T-helper 22 cell (primary cell): ENCODE measurements at regions not wholly inside any gene's neighbourhood (a gene's known extent, or its start where the extent isn't known, plus 50 kb on each side); places are given as distances from the start of the nearest gene placed in this dataset.

Source experiments
- DNase-seq: peaks from one replicate; pipeline ENCODE4 v3.0.0-alpha.2; 2020; ENCODE audit warnings: low read depth

DNA sequence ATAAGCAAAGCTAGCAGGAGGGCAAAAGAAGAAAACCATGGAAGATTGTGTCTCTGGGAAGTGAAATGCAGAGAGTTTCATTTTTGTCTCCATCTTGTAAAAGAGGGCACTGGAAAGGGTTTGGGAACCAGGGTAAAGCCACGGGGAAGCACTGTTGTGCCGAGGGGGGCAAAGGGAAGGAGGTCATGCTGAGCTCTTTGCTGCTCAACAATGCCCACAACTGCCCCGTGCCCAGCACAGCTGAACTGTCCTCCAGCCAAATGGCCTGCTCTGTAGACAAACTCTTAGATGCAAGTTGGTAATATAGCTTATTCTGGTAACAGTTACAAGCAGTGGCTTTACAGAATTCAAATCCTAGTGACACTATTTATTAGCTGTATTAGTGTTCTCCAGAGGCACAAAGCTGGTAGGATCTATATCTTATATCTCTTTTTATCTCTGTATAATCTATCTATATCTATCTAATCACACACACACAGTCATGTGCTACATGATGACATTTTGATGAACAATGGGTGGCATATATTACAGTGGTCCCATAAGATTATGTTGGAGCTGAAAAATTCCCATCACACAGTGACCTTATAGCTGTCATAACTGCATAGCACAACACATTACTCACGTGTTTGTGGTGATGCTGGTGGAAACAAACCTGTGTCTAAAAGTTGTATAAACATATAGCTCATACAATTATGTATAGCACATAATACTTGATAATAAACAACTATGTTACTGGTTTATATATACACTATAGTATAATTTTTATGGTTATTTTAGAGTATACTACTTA, 203.4 kb upstream of the DDHD1 start:
- no peak for DNase-seq

DNA sequence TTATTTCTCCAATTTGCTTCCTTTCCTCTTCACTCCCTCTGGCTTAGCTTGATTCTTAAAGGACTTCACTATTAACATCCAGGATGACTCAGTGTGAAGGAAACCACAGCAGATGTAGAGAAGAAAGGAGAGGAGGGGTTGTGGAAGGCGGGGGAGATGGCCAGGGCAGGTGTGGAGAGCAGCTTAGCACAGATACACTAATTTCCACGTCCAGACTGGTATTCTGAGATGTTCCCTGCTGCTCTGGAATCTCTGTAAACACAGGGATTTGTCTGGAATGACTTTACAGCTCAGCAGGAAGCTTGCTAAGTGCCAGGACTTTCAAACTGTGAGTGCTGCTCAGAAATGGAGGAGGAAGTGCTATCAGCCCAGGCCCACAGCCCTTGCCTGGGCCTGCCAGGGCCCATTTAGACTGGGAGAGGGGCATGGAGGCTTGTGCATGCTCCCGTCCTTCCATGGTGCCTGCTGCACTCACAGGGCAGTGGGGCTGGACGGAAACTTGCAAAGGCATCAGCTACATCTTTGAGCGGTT, 202.5 kb upstream of the DDHD1 start:
- DNase-seq: no peak

DNA sequence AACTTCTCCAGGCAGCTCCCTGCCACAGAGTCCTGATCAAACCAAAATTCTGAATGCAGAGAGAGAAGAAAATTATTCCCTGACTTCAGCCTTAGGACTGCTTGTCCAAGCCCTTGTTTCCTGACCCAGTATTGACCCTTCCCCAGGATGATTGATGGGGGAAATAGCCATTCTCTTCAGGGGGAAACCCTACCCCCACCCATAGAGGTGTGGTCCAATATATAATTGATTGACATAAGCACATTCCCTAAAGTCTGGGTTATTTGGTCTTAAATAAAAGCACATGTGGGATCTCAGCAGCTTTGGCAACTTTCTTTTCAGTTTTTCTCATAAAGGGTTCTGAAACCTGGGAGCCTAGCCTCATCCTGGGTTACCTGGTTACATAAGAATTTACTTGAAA, 201.2 kb upstream of the DDHD1 start:
- DNase-seq: no peak

DNA sequence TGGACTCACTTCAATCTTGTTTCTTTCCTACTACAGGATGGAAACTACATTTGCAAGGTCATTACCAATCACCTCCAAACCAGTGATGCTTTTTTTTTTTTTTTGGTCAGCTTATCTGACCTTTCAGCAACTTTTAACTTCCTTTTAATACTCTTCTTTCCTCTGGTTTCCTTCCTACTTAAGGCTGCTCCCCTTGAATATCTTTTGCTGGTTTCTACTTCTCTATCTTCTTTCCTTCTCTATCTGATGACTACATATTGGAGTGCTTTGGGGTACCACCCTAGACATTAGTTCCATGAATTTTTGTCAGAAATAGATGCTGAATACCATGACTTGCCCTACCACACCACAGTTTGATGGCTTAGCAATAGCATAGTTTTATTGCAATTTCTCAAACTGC, 197.7 kb upstream of the DDHD1 start:
- DNase-seq: no peak

DNA sequence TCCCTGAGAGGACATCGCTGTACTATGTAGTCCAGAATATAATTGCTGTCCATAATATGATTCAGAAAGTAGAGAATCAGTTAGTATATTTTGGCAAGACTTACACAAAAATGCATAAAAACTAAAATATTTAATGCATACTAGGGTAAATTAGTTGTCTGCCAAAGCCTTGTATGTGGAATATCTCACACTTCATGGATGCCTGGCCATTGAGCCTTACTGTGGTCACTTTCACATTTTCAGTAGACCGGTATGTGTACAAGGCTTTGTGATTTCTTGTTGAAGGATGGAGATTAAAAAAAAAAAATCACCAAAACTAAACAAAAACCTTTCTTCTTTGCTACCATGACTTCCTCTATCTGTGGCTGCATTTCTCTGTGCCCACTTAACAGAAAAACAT, 197.3 kb upstream of the DDHD1 start:
- no peak for DNase-seq

DNA sequence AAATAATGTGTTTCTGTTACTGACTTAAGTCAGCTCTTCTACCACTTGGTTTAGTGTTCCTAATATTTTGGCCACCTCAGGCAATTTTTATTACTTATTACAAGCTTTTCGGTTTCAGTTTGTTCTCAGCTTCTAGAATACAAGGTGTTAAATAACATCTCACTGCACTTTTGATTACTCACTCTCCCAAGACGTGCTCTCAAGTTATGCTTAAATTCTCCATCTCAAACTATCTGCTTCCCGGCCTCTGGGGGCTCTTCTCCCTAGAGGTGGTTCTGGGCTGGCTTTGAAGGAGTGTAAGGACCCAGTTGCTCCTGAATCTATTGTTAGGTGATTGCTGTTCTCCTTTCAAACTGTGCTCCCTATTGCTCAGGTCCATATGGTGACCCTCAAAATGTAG, 193.9 kb upstream of the DDHD1 start:
- DNase-seq: no peak

DNA sequence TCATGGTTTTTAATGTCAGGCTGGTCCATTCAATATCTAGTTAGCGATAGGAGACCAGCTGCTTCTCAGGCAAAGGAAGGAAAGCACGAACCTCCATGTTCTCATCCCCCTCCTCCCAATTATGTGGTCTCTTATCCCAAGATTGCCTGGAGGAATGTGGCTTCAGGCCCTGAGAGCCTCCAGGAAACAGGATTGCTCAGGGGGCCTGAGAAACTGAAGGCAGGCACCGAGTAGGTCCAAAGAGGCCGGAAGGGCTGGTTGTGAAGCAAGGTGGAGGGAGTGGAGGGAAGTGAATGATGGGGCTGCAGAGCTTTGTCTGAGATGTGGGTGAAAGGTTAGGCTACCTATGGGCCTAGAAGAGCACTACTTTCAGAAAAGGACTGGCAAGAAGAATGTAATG, 188.2 kb upstream of the DDHD1 start:
- no peak for DNase-seq

DNA sequence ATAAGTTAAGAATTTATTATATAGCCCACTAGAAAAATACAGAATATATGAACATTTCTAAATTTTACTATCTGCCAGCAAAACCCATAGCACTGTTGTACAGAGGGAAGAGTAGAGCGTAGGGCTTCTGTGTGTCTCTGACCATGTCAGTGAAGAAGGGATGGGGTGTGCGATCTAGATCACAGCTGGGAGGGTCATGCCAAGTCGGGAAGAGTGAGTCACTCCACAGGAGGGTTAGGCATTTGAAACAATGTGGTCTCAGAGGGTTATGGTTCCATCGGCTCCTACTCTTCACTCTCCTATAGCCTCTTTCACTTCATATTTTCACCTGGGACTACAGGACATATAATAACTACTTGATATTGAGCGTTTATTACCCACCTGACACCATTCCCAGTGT, 185.1 kb upstream of the DDHD1 start:
- no peak for DNase-seq

DNA sequence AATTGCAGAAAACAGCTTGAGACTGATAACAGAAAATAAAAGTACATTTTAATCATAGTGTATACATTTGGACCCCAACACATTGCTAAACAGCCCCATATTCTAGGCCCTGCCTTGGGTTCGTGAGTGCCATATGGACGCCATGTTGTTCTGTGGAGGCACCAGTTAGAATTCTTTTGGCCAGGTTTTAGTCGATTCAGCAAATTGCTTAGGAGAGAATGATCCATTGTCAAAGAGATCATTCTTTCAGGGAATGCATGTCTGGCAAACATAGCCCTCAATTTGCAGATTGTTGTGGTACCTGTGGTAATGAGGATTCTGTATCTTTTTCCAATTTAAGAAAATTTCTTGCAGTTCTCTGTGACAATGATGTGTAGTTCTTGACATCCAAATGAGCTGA, 183.6 kb upstream of the DDHD1 start:
- DNase-seq: no peak

DNA sequence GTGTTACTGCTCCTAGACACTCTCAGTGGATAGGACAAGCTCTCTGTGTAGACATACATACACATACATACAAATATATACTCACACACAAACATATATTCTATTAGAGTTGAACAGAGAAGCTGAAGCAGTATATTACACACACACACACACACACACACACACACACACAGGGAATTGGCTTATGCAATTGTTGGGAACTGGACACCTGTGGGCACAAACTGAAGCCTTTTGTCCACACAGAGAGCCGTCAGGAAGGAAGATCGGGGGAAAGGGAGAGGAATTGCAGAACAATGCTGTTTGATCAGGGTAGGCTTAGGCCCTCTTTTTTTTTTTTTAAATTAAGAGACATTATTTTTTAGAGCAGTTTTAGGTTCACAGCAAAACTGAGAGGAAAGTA, 180.7 kb upstream of the DDHD1 start:
- no peak for DNase-seq

DNA sequence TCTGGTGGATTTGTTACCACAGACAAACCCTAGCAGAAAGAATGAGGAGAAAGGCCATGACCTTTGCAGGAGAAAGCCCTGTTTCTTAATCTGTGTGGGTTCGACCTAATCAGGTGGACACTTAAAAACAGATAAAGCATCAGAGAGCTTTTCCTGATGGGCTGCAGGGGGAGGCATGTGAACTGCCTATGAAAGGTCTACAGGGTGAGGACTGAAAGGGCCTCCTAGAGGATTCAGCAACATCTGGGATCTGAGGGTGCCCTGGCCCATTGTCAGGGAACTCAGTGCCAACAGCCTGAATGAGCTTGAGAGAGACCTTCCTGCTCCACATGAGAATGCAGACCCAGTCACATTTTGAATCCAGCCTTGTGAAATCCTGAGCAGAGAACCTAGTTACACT, 178.8 kb upstream of the DDHD1 start:
- no peak for DNase-seq

DNA sequence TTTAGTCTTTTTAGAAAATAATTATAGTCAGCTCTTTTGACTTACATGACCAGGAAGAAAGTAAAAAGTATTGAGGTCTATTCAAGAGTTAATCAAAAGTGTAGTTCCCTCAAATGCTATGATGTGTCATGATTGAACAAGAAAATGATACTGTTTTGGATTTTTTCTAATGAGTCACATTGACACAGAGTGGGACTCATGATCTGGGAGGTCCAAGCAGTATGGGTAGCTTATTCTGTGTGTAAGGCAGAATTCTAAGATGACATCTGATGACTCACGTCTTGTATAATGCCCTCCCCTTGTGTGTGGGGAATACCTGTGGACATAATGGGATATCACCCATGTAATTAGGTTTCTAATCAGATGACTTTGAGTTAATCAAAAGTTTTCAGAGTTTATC, 178.1 kb upstream of the DDHD1 start:
- DNase-seq: no peak

DNA sequence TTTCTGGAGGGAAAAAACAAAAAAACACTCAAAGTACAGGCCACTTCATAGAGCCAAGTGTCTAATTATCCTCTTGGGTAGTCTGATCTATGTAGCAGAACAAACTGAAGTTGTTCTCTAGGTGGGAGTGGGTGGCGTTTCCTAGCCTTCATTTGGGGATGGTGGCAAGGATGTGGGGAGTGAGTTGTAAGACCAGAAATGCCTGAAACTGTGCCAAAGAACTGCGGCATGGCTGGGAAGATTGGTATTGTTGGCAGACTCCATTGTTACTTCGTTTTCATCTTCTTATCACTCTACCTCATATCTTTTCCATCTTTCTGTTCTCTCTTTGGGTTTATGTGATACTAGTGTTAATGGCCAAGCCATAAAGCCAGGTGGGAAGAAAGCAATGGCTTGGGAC, 177.3 kb upstream of the DDHD1 start:
- DNase-seq: no peak

DNA sequence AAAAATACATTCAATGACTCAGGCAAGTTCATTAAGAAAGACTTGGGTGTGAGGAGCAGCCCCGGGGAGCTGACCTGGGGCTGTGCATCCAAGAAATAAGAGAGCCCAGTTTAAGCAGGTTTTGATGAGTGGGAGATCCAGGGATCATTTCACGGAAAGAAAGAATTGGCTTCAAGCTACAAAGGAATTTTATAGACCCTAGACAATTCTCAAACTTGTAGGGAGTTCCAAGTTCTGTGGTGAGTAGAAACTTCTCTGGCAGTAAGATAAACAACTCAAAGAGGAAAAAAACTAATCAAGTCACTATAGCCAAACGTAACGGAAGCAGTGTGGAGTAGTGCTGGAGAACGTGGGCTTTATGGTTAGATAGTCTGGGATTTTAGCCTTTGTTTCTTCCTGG, 175.7 kb upstream of the DDHD1 start:
- DNase-seq: no peak

DNA sequence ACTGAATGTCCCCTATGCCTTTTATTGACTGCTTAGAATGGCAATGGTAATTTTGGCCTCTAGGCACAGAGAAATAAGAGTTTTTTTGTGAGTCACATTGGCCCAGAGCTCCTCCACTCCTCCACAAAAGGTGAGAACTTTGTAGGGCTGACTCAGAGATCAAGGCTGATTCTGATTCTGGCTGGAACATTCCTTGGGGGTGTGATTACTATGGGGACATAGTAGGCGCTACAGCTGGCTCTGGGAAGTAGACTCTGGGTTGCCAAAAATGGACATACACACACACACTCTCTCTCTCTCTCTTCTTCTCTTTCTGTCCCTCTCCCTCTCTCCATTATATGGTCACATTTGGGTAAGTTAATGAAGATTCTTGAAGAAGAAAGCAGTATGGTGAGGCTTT, 174.6 kb upstream of the DDHD1 start:
- DNase-seq: no peak

DNA sequence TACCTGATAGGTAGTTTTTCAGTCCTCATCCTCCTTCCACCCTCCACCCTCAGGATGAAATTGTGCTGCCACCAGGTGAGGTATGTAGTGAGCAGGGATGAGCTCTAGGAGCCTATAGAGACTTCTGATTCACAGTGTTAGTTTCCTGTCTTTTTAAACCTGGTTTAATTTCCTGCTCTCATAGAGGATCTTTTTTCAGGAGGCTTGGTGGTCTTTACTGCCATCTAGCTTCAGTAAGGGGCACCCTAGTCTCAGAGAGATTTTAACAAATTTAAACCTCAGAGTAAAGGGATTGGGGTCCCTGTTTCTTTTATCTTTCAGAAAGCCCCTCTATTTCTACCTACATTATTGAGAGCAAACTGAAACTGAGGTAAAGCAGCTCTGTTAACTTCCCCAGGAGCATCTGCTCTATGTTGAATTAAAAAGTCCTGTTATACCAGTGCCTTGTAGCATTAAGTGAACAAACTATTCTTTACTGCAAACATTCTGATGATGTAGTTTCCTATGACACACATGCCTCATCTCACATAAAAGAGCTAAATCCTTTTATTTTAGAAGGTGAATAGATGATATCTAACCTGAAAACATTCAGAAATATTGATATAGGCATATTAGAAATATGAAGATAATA, 172.2 kb upstream of the DDHD1 start:
- no peak for DNase-seq

DNA sequence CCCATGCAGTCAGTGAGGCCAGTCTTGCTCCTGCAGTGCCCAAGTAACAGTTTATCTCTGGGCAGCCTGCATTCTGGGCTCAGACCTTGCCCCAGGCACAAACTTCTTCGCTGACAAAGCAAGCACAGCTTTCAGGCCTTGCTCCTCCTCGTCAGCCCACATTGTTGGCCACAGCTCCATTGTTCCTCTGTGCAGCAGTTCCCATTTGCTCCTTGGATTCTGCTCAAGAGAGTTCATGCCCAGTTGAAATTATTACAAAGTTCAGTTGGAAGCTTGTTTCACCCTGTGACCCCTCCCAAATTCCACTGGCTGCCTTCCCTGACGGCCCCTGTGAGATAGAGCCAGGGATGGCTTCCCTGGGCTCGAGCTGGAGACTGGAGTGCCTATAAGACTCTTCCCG, 163.4 kb upstream of the DDHD1 start:
- DNase-seq: no peak

DNA sequence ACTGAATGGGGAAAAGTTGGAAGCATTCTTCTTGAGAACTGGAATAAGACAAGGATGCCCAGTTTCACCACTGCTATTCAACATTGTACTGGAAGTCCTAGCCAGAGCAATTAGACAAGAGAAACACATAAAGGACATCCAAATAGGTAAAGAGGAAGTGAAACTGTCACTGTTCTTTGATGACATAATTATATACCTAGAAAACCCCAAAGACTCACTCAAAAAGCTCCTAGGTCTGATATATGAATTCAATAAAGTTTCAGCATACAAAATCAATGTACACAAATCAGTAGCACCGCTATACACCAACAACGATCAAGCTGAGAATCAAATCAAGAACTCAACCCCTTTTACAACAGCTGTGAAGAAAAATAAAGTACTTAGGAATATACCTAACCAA, 157.3 kb upstream of the DDHD1 start:
- DNase-seq: no peak

DNA sequence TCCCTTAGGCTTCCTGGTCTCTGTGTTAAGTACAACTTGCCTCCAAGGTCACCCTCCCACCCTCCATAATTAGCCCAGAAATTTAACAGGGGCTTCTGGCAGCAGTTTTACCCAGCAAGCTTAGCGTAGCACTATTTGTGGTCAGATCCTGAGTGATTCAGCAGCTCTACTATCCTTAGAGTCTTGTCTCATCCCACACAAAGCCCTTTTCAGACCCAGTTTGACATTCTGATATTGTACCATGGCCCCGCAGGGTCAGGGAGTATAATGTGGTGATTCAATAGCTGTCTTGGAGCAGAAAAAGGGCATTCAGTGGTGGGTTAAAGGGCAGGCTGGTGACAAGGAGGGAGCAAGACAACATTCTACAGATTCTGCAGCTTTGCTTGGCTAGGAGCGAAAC, 153.8 kb upstream of the DDHD1 start:
- DNase-seq: no peak

DNA sequence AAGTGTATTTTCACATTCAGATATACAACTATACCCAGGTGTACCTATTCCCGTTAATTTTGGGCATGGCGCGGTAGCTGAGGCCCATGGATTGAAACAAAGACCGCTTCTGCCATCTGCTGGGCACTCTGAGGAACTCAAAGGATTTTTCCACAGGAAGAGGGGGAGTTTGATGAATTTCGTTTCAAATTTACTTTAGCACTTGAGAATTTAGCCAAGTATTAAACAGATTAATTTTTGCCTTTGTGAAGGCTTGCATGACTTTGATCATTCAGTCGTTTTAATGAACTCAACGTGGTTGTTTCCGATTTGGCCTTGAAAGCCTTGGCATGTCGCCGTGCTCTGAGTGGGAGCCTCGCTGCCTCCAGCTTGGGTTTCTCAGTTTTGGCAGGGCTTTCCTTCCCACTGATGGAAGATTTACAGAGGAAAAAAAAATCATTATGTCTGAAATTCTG, 153.2 kb upstream of the DDHD1 start:
- DNase-seq: no peak

DNA sequence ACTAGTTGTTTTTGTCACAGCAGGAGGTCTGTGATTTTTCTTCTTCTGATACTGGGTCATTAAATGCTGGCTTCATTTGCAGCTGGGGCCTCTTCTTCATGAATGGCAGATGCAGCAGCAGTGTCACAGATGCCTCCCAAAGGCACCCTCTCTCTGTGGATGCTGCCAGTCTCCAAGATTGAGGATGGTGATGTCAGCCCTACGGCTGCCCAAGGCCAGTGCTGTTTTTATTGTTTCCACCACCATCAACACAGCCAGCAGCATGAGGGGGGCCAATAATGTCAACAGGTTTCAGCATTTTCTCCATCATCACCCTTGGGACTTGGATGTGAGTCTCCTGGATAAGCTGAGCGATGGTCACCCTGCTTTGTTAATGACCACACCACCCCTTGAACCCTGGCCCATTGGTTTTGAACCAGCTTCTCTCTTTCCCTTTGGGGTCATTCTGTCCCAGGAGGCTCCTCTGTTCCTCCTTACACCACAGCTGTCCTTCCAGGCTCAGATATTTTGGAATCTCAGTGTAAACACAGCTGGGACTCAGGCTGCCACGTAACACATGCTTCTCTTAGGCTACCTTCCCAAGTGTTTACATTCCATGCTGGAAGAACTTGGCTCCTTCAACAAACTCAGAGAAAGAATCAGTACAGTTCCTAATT, 151.7 kb upstream of the DDHD1 start:
- DNase-seq: no peak

DNA sequence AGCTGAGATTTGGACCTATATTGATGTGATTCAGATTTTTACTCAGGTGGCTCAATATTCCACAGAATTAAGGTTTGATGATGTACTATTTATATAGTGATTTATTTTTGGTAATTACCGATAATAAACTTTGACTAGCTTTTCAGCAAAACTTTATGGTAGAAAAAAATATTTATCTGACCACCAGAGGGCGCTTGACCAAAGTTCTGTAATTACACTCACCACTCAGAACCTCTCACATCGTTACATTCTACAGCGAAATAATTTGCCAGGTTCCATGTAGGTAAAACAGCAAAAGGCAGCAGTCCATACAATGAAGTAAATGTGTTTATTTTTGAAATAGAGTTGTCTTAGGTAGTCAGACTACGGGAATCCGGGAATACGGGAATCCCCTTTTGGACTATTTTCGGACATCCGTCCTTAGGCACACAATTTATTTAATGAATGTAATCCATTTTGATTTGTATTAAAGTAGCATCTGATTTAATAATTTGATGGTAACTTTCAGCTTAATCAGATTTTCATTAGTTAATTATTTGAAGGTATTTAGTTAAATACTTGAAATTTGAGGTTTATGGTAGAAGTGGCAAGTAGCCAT, 143.0 kb upstream of the DDHD1 start:
- DNase-seq: no peak

DNA sequence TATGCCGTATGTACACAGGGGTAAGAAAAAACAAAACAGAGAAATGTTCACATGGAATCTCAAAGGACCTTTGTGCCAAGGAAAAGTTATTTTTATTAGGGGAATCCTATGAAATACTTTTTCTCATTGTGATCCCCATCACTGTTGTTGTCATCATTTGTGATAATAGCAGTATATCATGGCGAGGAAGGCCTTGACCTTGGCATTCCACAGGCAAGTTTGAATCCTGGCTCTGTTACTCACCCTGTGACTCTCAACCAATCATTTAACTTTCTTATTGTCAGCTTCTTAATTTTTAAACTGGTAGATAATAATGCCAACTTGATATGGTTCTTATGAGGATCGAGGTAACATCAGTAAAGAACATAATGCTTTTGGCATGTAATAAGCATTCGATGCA, 142.2 kb upstream of the DDHD1 start:
- no peak for DNase-seq
